ENCODE measurements at regions not wholly inside any gene's neighbourhood (a gene's known extent, or its start where the extent isn't known, plus 50 kb on each side); places are given as distances from the start of the nearest gene placed in this dataset.
A peak's percentile ranks its signal among the peaks of the same experiment; 100 is the strongest.

DNA sequence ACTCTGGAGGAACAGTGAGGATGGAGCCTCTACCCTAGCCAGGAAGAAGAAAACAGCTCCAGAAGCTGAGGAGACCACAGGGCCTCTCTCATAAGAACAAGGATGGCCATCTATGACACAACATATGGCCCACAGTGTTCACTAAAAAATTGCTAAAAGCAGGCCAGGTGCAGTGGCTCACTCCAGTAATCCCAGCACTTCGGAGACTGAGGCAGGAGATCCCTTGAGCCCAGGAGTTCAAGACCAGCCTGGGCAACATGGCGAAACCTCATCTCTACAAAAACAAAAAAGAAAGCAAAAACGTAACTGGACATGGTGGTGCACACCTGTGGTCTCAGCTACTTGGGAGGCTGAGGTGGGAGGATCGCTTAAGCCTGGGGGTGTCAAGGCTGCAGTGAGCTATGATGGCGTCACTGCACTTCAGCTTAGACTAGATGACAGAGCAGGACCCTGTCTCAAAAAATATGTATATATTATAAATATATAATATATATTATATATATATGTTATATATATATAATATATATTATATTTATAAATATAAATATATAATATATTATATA, 103.1 kb downstream of the TOMM20 start:
- ATAC-seq (ENCODE audit: low read depth) (no peak), DNase-seq (no peak)
- CTCF ChIA-PET, result no interaction called here
- H3K27me3 Mint-ChIP-seq, result no peaks in the 10 kb centered on the region
- H3K36me3 Mint-ChIP-seq (ENCODE audit: low read depth), result no peaks in the 10 kb centered on the region
- no peaks in the 10 kb centered on the region for H3K9me3 Mint-ChIP-seq
- H3K27ac Mint-ChIP-seq, result no peak overlapping the region
- intact Hi-C loops (cut with micrococcal nuclease), result no loop called here
- peaks cover 30% of the 10 kb centered on the region for H3K4me1 Mint-ChIP-seq
- TF ChIP-seq, protein P1, sequence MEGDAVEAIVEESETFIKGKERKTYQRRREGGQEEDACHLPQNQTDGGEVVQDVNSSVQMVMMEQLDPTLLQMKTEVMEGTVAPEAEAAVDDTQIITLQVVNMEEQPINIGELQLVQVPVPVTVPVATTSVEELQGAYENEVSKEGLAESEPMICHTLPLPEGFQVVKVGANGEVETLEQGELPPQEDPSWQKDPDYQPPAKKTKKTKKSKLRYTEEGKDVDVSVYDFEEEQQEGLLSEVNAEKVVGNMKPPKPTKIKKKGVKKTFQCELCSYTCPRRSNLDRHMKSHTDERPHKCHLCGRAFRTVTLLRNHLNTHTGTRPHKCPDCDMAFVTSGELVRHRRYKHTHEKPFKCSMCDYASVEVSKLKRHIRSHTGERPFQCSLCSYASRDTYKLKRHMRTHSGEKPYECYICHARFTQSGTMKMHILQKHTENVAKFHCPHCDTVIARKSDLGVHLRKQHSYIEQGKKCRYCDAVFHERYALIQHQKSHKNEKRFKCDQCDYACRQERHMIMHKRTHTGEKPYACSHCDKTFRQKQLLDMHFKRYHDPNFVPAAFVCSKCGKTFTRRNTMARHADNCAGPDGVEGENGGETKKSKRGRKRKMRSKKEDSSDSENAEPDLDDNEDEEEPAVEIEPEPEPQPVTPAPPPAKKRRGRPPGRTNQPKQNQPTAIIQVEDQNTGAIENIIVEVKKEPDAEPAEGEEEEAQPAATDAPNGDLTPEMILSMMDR (IDR thresholded peaks at IDR 0.05), result no peak
- POLR2A ChIA-PET, result interaction anchor here (1.3 to 2.3 kb wide), 5 partner anchors 9 to 414 kb away, joined by 3 to 15 read pairs (median 5); no protein-coding TSS in a partner anchor
- H3K4me3 Mint-ChIP-seq, result no peak overlapping the region

DNA sequence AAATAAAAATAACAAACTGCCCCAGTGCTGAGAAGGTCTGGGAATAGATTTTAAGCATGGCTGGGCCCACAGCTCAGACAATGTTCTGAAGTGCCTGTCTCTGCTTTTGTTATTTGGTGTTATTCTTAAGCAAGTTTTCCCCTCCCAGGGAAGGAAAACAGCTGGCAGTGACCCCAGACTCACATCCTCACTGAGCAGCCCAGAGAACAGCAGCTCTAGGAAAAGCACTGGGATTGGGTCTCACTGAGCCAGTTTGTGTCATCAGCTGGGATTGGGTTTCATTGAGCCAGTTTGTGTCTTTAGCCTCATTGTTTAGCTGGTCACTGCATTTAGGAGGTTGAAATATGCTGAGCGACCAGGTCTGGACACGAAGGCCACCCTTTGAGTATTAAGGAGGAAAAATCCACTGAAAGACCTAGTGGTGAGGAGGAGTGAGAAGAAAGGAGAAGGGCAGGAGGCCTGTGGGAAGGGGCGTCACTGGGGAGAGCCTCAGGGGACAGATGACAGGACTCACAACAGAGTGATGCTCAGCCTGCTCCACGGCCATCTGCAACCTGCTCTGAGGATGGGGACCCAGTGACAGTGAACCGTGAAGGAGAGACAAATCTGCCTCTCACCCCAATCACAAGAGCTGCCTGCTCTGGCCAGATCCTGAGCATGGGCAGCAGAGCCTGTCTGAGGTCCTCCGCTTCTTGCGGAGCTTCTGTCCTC, 103.8 kb downstream of the TOMM20 start:
- TF ChIP-seq, protein P1 (IDR thresholded peaks at IDR 0.05), result no peak
- Mint-ChIP-seq H3K27me3 (no peaks in the 10 kb centered on the region), H3K9me3 (no peaks in the 10 kb centered on the region), H3K4me3 (no peak overlapping the region), H3K4me1 (peaks cover 30% of the 10 kb centered on the region), H3K27ac (peak overlapping the region; percentile 27), H3K36me3 (ENCODE audit: low read depth) (no peaks in the 10 kb centered on the region)
- DNase-seq, result no peak
- ChIA-PET CTCF (no interaction called here), POLR2A (interaction anchor here (0.6 to 2.3 kb wide), 9 partner anchors 8 to 414 kb away, joined by 3 to 15 read pairs (median 4); no protein-coding TSS in a partner anchor)
- intact Hi-C loops (cut with micrococcal nuclease), result no loop called here
- peak; percentile 76 for ATAC-seq (ENCODE audit: low read depth)

DNA sequence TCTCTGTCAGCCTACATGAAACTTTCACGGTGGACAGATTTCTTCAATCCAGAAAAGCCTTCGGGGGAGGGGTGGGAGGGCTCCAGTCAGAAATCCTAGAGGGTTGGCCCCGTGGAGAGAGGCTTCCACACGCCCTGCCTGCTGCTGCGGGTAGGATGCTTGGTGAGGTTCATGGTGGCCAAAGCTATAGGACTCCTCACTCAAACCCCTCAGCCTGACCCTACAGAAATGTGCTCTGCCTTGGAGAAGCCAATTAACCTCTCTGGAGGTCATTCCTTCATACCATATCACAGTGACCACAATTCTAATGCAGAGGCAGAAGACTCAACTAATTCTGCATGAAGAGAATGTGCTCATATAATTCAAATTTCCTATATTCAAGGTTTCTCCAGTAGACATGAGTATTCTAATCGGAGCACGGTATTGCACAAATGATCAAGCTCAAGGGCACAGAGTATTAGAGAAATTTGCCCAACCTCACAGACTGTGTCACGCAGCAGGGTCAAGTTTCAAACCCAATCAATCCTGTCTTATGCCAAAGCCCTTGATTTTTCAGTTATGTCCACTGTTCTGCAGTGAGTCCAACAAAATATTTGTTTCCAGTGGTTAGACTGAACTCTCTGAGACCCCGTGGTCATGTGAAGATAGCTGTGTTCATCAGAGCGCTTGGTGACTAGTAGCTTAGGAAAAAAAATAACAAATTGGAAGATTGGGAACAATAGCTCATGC, 104.8 kb downstream of the TOMM20 start:
- DNase-seq, result no peak
- no peak for ATAC-seq (ENCODE audit: low read depth)
- Mint-ChIP-seq H3K4me1 (peaks cover 40% of the 10 kb centered on the region), H3K27ac (peak overlapping the region; percentile 33), H3K27me3 (no peaks in the 10 kb centered on the region), H3K4me3 (no peak overlapping the region), H3K9me3 (no peaks in the 10 kb centered on the region), H3K36me3 (ENCODE audit: low read depth) (no peaks in the 10 kb centered on the region)
- POLR2A ChIA-PET, result interaction anchor here (0.6 to 2.3 kb wide), 8 partner anchors 8 to 413 kb away, joined by 3 to 15 read pairs (median 4); no protein-coding TSS in a partner anchor
- intact Hi-C loops (cut with micrococcal nuclease), result no loop called here
- CTCF ChIA-PET, result interaction anchor here (0.7 kb wide), 1 partner anchor 60 kb away, joined by 3 read pairs; no protein-coding TSS in a partner anchor
- TF ChIP-seq, protein P1 (IDR thresholded peaks at IDR 0.05), result no peak

DNA sequence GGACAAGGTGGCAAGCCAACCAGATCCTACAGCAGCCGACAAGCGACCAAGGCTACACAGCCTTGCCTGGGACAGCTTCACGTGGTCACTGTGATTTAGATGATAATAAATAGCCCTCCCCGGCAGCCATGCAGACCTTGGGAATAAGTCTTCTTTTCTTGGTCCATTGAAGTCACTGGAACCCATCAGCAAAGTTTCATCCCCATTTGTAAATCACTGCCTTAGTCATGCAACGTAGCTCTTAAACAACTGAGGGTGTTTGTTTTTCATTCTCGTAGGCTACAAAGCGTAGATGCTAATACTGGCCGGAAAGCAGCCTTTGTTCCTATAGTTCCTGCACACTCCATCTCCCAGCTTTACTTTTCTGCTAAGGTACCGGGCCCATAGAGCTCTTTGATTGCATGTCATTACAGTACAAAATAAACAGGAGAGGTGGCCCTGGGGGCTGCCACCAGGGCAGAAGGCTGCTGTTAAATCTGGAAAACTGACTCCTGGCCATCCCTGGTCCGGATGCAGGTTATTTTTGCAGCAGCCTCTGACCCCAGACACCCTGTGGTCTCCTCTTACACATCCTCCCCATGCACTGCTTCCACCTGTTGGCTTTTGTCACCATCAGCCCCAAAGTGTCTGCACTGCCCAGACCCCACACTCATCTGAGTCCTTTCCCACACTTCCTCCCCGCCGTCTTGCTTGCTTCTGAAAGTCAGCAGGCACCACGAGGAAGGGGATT, 105.5 kb downstream of the TOMM20 start:
- TF ChIP-seq, protein P1 (IDR thresholded peaks at IDR 0.05), result no peak
- POLR2A ChIA-PET, result interaction anchor here (0.6 to 2.3 kb wide), 5 partner anchors 7 to 413 kb away, joined by 3 to 15 read pairs (median 3); partner anchors contain the start of gene IRF2BP2
- Mint-ChIP-seq H3K27ac (no peak overlapping the region), H3K4me1 (peaks cover 47% of the 10 kb centered on the region), H3K9me3 (no peaks in the 10 kb centered on the region), H3K36me3 (ENCODE audit: low read depth) (no peaks in the 10 kb centered on the region), H3K27me3 (no peaks in the 10 kb centered on the region), H3K4me3 (no peak overlapping the region)
- DNase-seq (no peak), ATAC-seq (ENCODE audit: low read depth) (peak; percentile 40)
- intact Hi-C loops (cut with micrococcal nuclease), result no loop called here
- CTCF ChIA-PET, result interaction anchor here (1.2 to 1.6 kb wide), 2 partner anchors 61 to 426 kb away, joined by 3 to 6 read pairs; no protein-coding TSS in a partner anchor
